ENCODE measurements at regions not wholly inside any gene's neighbourhood (a gene's known extent, or its start where the extent isn't known, plus 50 kb on each side); places are given as distances from the start of the nearest gene placed in this dataset.

- TF ChIP-seq ETV6 (CRISPR knock-in tag; IDR thresholded peaks at IDR 0.05): no peak
- TF ChIP-seq SP1 (CRISPR knock-in tag; conservative IDR thresholded peaks at IDR 0.05): no peak
- TF ChIP-seq, protein P1, sequence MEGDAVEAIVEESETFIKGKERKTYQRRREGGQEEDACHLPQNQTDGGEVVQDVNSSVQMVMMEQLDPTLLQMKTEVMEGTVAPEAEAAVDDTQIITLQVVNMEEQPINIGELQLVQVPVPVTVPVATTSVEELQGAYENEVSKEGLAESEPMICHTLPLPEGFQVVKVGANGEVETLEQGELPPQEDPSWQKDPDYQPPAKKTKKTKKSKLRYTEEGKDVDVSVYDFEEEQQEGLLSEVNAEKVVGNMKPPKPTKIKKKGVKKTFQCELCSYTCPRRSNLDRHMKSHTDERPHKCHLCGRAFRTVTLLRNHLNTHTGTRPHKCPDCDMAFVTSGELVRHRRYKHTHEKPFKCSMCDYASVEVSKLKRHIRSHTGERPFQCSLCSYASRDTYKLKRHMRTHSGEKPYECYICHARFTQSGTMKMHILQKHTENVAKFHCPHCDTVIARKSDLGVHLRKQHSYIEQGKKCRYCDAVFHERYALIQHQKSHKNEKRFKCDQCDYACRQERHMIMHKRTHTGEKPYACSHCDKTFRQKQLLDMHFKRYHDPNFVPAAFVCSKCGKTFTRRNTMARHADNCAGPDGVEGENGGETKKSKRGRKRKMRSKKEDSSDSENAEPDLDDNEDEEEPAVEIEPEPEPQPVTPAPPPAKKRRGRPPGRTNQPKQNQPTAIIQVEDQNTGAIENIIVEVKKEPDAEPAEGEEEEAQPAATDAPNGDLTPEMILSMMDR (IDR thresholded peaks at IDR 0.05): no peak
- no peak for TF ChIP-seq ZBTB43 (CRISPR knock-in tag; IDR thresholded peaks at IDR 0.05)
- no peak for TF ChIP-seq ATF2 (CRISPR knock-in tag; IDR thresholded peaks at IDR 0.05; ENCODE audit: borderline replicate concordance, low read depth)
- TF ChIP-seq JUN (CRISPR knock-in tag; IDR thresholded peaks at IDR 0.05): no peak
- TF ChIP-seq SMAD4 (CRISPR knock-in tag; IDR thresholded peaks at IDR 0.05): no peak
- no peak for TF ChIP-seq PRRX2 (CRISPR knock-in tag; IDR thresholded peaks at IDR 0.05)
- TF ChIP-seq ZNF121 (CRISPR knock-in tag; IDR thresholded peaks at IDR 0.05): no peak
- TF ChIP-seq, protein P2, sequence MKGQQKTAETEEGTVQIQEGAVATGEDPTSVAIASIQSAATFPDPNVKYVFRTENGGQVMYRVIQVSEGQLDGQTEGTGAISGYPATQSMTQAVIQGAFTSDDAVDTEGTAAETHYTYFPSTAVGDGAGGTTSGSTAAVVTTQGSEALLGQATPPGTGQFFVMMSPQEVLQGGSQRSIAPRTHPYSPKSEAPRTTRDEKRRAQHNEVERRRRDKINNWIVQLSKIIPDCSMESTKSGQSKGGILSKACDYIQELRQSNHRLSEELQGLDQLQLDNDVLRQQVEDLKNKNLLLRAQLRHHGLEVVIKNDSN (CRISPR knock-in tag; IDR thresholded peaks at IDR 0.05): no peak
- TF ChIP-seq GABPB1 (CRISPR knock-in tag; IDR thresholded peaks at IDR 0.05): no peak
- no peak for TF ChIP-seq NFE2L1 (CRISPR knock-in tag; IDR thresholded peaks at IDR 0.05)
- TF ChIP-seq, protein P3, sequence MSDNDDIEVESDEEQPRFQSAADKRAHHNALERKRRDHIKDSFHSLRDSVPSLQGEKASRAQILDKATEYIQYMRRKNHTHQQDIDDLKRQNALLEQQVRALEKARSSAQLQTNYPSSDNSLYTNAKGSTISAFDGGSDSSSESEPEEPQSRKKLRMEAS (CRISPR knock-in tag; IDR thresholded peaks at IDR 0.05): no peak
Observed at GRCh38 chr6:14738933-14739332, 506.9 kb upstream of the JARID2 start.
